Stimulated activated naive CD4-positive, alpha-beta T cell (primary cell): ENCODE measurements at regions not wholly inside any gene's neighbourhood (a gene's known extent, or its start where the extent isn't known, plus 50 kb on each side); places are given as distances from the start of the nearest gene placed in this dataset.

Experiments
- DNase-seq, 6 experiments: peaks; one replicate each; lab custom pipeline; 2025; lab: John Stamatoyannopoulos, UW

- no peak for DNase-seq
Measured at GRCh38 chr9:81193362-81194339, 495.7 kb downstream of the TLE1 start.

- DNase-seq = no peak
Measured at GRCh38 chr9:81191222-81191621, 498.1 kb downstream of the TLE1 start.

GRCh38 chr9:81190659-81191058, 498.7 kb downstream of the TLE1 start:
- DNase-seq = no peak

GRCh38 chr9:81183761-81184160, 505.6 kb downstream of the TLE1 start:
- DNase-seq = no peak

- DNase-seq = no peak
Measured at GRCh38 chr9:81182431-81182830, 506.9 kb downstream of the TLE1 start.

- no peak for DNase-seq
Measured at GRCh38 chr9:81174023-81174422, 515.3 kb downstream of the TLE1 start.

GRCh38 chr9:81171689-81172088, 517.7 kb downstream of the TLE1 start:
- DNase-seq = no peak

GRCh38 chr9:81162361-81162760, 527.0 kb downstream of the TLE1 start:
- no peak for DNase-seq

- DNase-seq = no peak
Measured at GRCh38 chr9:81156381-81156780, 533.0 kb downstream of the TLE1 start.

- no peak for DNase-seq
Measured at GRCh38 chr9:81150016-81150625, 539.2 kb downstream of the TLE1 start.

- no peak for DNase-seq
Measured at GRCh38 chr9:81146684-81147337, 542.5 kb downstream of the TLE1 start.

GRCh38 chr9:81146241-81146640, 543.1 kb downstream of the TLE1 start:
- DNase-seq = no peak

- DNase-seq = no peak
Measured at GRCh38 chr9:81145331-81145963, 543.9 kb downstream of the TLE1 start.

GRCh38 chr9:81141961-81142360, 547.4 kb downstream of the TLE1 start:
- DNase-seq = no peak

GRCh38 chr9:81137976-81138568, 551.3 kb downstream of the TLE1 start:
- no peak for DNase-seq

GRCh38 chr9:81132796-81133195, 556.6 kb downstream of the TLE1 start:
- no peak for DNase-seq

GRCh38 chr9:81132318-81132717, 557.0 kb downstream of the TLE1 start:
- no peak for DNase-seq

- no peak for DNase-seq
Measured at GRCh38 chr9:81128701-81129100, 560.6 kb downstream of the TLE1 start.

GRCh38 chr9:81125446-81126092, 563.8 kb downstream of the TLE1 start:
- DNase-seq = no peak

GRCh38 chr9:81123526-81123925, 565.8 kb downstream of the TLE1 start:
- no peak for DNase-seq

GRCh38 chr9:81122749-81123148, 566.6 kb downstream of the TLE1 start:
- no peak for DNase-seq
